T-helper 1 cell (primary cell): ENCODE measurements at regions not wholly inside any gene's neighbourhood (a gene's known extent, or its start where the extent isn't known, plus 50 kb on each side); places are given as distances from the start of the nearest gene placed in this dataset.
"Not testable (repeated sequence)": the region's sequence is repeated elsewhere in the genome, so short reads cannot be mapped to it uniquely, and the experiment has no call there.

ENCODE experiments used
- DNase-seq, 5 donors: peaks; one replicate each; pipeline ENCODE4 v3.0.0-alpha.2; 2012 to 2020

DNA sequence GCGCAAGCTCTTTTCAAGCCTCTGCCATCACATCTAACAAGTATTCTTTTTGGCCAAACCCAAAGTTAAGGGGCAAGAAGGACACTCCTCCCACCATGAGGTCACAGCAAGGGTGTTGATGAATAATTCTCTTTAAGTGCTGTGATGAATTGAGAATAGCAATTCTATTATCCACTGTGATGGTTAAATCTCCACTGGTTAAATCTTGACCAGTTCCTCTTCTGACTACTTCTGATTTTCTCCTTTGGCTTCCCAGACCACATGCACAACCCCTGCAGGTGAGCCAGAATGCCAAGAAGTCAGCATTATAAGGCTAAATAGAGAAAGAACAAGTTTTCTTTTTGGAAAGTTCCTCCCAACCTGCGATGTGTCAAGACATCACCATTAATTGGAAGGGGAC lies 90.6 kb upstream of the BCL2L14 start:
- peak in 1 of 5 donors; percentile 23 for DNase-seq

DNA sequence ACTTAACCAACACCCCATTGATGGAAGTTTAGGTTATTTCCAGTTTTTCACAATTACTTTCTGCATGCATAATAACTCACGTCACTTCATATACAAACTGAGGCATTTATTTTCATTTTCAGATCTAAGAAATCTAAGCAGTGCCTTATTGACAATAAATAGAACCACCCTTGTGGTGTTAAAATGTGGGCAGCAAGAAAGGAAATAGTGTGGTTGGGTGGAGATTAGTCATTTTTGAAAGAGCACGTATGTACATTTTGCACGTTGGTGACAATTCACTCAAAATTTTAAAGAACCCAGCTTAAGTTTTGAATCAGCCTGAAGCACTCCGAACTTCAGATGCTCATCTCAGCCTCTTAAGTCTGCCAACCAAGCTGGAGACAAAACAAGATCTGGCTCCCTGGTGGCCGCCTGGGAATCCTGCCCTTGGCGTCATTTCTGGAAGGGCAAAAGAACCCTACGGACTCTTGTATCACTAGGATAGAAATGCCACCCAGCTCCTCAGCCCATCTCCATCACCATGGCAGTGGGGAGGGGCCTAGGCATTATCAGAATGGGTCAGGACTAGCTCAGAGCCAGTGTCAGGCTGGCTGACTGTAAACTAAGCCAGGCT lies 89.5 kb upstream of the BCL2L14 start:
- DNase-seq, result peak in 4 of 5 donors; percentile 30 to 97 (median 36)

DNA sequence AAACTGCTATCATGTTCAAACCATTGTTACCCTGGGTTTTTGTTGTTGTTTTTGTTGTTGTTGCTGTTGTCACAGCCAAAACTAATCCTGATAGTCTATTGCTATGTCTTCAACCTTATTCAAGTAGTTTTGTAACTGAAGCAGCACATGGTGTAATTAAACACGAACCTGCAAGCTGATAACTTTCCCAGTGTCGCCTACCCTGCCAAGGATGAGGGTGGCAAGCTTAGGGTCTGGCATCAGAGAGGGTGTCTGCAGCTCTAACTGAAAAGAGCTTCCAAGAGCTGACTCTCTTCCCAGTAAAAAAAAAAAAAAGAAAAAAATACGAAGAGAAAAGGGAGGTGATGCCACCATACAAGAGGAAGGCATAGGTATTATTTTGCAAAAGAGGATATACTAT lies 86.3 kb upstream of the BCL2L14 start:
- DNase-seq, result no peak

DNA sequence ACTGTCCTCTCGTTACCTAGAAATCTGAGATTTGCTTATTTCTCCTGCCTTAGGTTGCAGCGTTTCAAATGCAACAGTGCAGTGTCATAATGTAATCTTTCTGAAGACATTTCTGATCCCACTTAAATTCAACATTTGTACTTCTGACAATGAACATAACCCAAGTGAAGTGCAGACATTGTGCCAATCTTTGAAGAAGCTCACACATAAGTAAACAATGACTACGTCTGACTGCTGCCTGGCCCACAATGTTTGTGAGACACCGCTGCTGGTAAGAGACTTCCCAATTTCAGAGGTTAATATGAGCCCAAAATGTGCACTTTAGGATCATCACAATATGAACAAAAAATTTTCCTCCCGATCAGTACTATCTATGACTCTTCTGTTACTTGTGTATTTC lies 84.6 kb upstream of the BCL2L14 start:
- DNase-seq, result no peak

DNA sequence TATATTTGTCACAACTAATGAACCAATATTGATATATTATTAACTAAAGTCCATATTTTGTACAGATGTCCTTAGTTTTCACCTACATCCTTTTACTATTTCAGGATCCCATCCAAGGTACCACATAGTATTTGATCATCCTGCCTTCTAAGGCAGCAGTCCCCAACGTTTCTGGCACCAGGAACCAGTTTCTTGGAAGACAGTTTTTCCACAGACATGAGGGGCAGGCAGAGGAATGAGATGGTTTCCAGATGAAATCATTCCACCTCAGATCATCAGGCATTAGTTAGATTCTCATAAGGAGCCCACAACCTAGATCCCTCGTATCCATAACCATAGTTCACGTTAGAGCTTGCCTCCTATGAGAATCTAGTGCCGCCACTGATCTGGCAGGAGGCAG lies 82.8 kb upstream of the BCL2L14 start:
- DNase-seq, result no peak

DNA sequence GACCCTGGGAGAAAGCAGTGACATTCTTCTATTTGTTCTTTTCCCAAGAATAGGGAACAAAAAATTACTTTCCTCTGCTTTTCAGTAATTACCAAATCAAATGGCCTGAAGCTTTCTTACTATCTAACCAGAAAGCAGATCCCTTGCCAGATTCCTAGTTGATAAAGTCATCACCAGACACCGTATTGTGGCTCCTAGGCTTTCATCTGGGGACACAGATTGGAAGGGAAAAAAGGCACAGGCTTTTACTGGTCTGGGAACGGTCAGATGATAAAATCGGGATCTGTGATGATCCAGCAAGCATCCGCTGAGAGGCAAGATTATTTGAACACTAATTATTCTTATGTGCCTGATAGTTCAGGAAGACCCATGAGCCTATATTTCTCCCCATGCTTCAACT lies 79.1 kb upstream of the BCL2L14 start:
- no peak for DNase-seq

DNA sequence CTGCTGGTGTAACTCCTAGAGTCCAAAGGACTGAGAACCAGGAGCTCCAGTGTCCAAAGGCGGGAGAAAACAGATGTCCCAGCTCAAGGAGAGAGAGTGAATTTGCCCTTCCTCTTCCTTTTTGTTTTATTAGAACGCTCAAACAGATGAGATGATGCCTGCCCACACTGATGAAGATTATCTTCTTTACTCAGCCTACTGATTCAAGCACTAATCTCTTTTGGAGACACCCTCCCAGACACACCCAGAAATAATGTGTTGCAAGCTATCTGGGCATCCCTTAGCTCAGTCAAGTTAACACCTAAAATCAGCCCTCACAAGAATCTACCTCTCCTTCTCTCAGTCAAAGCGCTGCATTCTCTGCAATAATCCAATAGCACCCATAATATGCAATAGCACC lies 78.2 kb upstream of the BCL2L14 start:
- no peak for DNase-seq

DNA sequence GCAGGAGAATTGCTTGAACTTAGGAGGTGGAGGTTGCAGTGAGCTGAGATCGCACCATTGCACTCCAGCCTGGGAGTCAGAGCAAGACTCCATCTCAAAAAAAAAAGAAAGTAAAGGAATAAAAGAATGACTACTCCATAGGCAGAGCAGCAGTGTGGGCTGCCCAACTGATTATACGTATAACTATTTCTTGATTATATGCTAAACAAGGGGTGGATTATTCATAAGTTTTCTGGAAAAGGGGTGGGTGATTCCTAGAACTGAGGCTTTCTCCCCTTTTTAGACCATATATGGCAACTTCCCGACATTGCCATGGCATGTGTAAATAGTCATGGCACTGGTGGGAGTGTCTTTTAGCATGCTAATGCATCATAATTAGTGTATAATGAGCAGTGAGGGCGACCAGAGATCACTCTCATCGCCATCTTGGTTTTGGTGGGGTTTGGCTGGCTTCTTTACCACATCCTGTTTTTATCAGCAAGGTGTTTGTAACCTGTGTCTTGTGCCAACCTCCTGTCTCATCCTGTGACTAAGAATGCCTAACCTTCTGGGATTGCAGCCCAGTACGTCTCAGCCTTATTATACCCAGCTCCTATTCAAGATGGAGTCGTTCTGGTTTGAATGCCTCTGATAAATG lies 72.3 kb upstream of the BCL2L14 start:
- peak in 3 of 5 donors; percentile 14 to 78 (median 40) for DNase-seq

DNA sequence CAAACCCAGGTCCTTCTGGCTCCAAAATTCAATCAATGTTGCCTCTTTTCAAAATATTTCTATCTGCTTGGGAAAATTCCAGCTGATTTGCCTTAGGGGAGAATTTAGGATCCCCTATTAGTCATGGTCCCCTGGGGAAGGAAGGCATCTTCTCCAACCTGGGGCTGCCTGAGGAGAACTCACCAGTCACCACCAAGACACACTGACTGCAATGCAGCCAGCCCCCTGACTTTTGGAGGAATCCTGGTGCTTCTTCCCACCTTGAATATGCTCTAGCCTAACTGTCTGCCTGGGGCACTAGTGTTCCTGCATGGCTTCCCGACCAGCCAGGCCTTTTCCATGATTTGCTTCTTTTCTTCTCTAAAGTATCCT lies 71.8 kb upstream of the BCL2L14 start:
- no peak for DNase-seq

DNA sequence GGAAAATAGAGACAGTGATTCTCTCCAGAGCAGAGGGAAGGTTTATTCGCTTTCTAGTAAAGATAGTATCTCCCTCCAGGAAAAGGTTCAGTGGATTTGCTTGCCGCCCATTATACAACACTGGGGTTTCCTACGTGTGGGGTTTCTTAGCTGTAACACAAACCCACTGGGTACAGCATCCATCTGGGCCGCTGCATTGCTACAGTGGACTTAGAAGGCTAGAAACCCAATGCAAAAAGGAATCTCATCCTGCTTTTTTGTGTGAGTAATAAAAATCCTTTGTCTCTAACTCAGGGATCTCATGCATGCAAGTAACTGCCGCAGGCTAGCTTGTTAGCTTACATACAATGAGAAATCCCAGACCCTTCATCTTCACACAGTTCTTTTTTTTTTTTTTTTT lies 67.1 kb upstream of the BCL2L14 start:
- no peak for DNase-seq

DNA sequence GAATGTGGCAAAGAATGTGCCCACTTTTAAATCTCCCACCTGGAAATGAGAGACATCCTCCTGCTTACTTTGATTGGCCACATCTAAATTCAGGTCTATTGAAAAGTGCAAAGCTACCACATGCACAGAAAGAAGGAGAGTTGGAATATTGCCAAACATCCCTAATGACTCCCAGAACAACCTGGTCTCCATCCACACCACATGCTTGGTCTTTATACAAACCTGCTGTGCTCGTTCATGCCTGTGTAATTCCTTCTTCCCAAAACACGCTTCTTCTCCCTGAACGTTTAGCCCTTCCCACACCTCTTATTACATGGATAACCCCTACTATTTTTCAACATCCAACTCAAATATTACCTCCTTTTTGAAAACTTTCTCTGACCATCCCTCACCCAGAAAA lies 66.2 kb upstream of the BCL2L14 start:
- no peak for DNase-seq

DNA sequence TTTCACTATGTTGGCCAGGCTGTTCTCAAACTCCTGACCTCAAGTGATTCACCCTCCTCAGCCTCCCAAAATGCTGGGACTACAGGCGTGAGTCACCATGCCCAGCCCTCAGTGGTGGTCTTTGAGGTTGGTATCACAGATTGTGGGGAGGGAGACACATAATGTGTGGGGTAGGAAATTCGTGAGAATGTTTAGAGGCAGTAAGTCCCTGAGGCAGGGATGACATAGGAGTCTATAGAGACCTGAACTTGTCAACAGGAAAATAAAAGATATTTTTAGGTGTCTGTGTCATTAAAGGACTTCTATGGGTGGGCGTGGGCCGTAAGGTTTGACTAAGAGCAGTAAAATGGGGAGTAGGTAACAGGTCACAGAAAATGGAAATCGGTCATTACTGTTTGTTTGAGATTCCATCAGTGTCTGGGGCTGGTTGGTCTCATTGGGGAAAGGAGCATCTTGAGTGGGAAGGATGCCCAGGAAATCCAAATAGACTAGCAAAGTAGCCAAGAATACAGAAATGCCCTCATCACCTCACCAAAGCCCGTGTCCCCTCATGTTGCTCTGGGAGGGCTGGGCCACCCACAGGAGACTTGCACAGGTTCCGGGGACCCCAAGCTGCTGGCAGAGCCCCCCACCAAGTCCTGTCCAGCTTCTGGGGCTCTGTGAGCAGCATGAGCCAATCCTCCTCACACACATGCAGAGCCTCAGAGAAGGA lies 63.6 kb upstream of the BCL2L14 start:
- peak in 2 of 5 donors; percentile 16 to 74 for DNase-seq

DNA sequence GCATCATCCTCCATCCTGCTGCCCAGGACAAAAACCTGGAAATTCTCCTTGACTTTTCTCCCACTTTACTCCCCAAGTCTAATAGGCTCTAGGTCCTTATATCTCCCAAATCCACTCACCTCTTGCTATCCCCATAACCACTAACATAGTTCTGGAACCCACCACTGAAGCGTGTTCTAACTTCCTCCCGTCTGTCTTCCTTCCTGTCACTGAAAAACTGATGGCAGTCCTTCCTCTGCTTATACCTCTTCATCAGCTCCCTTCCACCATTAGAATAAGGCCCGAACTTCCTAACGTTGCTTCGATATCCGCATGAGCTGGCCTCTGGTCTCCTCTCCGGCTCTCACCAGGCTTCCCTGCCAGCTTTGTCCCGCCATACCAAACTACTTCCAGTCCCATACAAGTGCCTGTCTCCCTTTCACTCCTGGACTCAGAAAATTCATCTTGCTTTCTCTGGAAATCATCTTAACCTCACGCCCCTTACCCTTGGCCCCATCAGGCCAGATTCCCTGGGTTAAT lies 63.0 kb upstream of the BCL2L14 start:
- DNase-seq, result peak in 1 of 5 donors; percentile 51

DNA sequence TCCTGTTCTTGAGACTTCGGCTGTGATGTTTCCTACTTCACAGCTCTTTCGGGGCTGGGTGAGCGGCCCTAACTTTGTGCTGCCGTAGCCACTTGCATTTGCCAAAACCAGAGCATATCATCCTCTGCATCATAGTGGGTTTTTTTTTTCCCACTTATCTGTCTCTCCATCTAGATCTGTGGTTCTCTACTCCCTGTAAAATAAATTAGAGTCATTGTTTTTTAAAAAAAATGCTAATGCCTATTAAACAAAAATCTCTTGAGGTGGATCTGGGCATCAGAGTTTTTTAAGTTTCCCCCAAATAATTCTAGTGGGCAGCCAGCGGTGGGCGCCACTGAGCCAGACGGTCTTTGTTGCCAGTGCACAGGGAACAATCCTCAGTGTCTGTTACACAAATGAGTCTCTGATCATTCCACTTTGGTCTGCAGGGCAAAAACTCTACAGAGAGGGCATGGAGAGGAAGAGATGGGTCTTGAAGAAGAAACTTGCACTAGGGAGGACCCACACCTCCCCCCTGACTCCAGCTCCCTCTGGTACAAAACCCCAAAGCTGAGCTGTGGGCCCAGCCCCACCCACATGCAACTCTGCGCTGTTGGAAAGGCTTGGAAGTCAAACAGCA lies 62.4 kb upstream of the BCL2L14 start:
- peak in 2 of 5 donors; percentile 24 to 81 for DNase-seq

DNA sequence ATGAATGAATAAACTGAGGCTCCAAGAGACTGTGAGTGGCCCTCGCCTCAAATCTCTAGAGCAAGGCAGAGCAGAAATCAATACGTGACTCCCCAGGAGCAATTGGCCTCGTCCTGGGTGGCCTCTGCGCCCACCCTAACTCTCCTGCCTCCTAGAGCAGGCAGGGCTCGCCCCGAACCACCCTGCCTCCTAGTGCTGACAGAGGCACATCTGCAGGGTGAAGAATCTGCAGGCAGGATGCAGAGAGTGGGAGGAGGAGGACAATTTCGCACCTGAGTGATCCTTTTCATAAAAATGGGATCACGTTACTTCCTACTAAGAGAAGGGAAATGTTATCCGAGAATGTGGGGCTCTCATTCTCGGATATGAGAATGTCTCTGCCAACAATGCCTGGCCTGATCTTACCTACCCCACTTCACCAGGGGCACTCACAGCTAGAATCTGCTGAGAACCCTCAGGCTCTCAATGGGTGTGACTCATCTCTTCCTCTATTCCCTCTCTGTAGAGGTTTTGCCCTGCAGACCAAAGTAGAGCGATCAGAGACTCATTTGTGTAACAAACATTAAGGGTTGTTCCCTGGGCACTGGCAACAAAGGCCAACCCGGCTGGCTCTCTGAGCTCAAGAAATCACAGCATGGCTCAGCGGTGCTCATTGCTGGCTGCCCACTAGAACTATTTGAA lies 61.7 kb upstream of the BCL2L14 start:
- DNase-seq, result peak in 2 of 5 donors; percentile 24 to 90

DNA sequence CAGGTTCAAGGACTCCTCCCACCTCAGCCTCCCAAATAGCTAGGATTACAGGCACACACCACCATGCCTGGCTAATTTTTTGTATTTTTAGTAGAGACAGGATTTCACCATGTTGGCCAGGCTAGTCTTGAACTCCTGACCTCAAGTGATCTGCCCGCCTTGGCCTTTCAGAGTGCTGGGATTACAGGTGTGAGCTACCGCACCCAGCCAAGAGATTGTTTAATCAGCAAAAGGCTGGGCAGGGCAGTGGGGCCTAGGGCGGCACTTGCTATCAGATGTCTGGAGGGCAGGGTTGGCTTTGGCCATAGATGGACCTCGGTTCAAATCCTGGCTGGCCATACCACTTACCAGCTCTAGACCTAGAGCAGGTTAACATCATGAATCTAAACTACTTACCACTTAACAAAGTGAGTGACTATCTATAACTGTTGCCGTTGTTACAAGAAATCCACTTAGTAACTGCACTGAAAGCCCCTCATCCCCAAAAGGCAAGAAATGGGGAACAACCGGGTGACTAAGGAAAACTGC lies 60.9 kb upstream of the BCL2L14 start:
- not testable (repeated sequence) for DNase-seq

DNA sequence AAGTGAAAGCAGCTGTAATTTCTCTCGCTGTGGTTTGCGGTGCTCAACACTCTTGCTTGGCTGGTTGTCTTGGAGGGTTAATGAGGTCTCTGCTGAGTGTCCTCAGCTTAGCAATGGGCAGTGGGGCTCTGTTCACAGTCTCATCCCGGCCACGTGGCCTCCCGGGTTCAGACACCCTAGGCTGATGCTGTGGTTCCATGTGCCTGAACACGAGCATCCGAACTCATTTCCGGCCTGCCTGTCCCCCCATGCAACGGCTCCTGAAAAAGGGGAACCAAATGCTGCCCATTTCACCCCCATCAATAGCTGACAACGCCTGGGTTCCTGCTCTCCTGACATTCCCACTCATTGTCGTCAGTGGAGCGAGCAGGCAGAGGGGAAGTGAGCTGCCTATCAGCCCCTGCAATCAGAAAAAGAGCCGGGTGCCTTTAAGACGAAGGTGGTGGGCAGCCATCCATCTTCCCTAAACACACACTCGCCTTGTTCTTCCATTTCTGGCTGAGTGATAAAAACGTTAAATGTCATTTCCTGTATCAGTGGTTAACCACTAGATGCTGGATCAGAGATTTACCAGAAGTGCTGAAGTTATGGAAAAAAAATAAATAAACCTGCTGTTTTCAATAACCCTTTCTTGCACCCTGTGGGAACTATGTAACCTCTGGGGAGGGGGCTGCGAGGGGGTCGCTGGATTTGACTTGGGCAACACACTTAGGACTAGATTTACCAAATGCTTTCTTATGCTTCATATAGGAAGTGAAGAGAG lies 60.3 kb upstream of the BCL2L14 start:
- peak in 4 of 5 donors; percentile 26 to 87 (median 33) for DNase-seq

DNA sequence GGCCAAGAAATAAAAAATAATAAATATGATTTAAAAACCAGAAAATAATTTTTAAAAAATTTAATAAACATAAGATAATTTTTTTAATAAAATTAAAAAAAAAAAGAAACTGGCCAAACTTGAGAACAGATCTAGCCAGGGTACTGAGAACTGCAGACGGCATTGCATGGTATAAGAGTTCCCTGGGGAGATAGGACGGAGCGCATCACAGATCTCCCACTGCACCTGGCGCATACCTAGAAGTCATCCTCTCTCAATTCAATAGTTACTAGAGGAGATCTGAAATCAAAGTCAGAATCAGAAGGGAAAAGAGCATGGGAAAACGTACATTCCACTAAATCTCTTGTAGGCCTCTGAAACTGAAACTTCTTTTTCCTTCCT lies 58.9 kb upstream of the BCL2L14 start:
- DNase-seq, result no peak

DNA sequence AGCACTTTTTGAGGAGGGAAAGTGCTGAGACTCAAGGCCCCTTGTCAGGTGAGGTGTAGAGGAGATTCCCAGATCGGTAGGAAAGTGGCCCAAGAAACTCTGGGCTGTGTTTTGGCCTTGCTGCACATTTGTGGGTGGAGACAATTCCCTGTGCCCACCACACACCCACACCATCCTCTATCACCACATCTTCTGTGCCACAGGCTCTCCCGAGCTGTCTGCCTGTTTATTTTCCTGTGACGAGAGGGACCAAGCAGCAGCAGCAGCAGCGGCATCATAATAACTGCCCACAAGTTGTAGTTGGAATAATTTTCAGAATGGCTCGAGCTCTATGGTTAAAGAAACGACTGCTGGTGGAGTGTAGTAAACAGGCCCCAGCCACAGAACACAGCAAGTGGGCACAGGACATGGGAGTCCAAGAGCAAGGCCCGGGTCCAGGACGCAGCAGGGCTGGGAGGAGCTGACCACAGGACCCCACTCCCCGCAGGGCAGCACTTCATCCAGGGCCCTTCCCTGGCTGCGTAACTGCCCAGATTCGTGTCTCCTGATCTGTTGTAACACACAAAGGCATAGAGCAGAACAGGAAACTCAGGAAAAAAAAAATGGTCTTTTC lies 55.6 kb upstream of the BCL2L14 start:
- DNase-seq, result no peak

DNA sequence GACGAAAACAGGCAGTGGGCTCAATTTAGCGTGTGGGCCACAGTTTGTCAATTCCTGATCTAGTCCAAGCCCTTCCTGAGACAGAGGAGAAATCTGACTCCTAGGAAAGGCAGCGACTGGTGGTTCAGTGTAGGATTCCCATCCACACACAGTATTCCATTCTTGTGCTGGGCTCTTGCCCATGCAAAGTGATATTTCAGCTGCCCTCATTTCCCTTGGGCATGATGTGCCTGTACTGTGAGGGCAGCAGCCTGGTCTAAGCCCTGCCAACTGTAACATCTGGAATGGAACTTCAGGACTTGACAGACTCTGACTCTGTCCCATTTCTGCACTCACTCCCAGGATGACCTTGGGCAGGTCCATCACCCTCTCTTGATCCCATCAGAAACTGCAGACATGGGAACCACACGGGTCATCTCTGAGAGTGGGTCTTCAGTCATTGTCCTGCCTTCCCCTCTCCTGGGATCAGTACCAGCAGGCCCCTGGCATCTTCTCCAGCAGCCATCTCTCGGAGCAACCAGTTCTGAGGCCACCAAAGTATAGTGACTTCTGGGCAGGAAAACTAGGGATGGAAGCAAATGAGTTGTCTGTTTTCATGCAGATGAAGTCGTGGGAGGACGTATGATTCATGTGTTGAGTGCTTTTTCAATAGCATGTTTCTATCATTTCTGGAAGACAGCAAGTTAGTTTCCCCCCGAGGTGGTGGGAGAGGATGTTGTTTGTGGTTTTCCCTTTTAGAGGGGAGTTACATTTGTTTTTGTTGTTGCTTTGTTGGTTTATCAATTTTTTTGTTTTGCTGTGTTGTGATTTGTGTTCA lies 54.2 kb upstream of the BCL2L14 start:
- DNase-seq, result peak in 1 of 5 donors; percentile 70
